ENCODE measurements at regions not wholly inside any gene's neighbourhood (a gene's known extent, or its start where the extent isn't known, plus 50 kb on each side); places are given as distances from the start of the nearest gene placed in this dataset.

GRCh38 chr18:45526114-45526841 is 89.0 kb upstream of the SLC14A2 start:
- H3K27ac ChIP-seq = no peak overlapping the region
- no peak for DNase-seq (ENCODE audit: low spot score in 2 of 2)
- no peaks in the 10 kb centered on the region for H3K27me3 ChIP-seq
- H3K4me3 ChIP-seq = no peak overlapping the region
- H3K9me3 ChIP-seq = no peaks in the 10 kb centered on the region
- H3K4me1 ChIP-seq = no peaks in the 10 kb centered on the region
- TF ChIP-seq POLR2AphosphoS5 (IDR thresholded peaks at IDR 0.05) = no peak
- TF ChIP-seq CTCF (IDR thresholded peaks at IDR 0.05) = no peak
- TF ChIP-seq POLR2A (IDR thresholded peaks at IDR 0.05) = no peak
- H3K36me3 ChIP-seq = no peaks in the 10 kb centered on the region
- intact Hi-C loops (cut with DNase I; ENCODE audit: low total_unique reads) = loop anchor here (1.0 kb wide), 1 partner anchor 12 kb away; no protein-coding TSS in a partner anchor

GRCh38 chr18:45527891-45528290 is 87.4 kb upstream of the SLC14A2 start:
- no peak overlapping the region for H3K4me3 ChIP-seq
- no peaks in the 10 kb centered on the region for H3K9me3 ChIP-seq
- no peak overlapping the region for H3K27ac ChIP-seq
- H3K4me1 ChIP-seq = no peaks in the 10 kb centered on the region
- TF ChIP-seq POLR2AphosphoS5 (IDR thresholded peaks at IDR 0.05) = no peak
- TF ChIP-seq POLR2A (IDR thresholded peaks at IDR 0.05) = no peak
- no peak for TF ChIP-seq CTCF (IDR thresholded peaks at IDR 0.05)
- intact Hi-C loops (cut with DNase I; ENCODE audit: low total_unique reads) = no loop called here
- DNase-seq (ENCODE audit: low spot score in 2 of 2) = no peak
- no peaks in the 10 kb centered on the region for H3K36me3 ChIP-seq
- no peaks in the 10 kb centered on the region for H3K27me3 ChIP-seq

GRCh38 chr18:45528712-45529336 is 86.5 kb upstream of the SLC14A2 start:
- no peaks in the 10 kb centered on the region for H3K36me3 ChIP-seq
- TF ChIP-seq POLR2AphosphoS5 (IDR thresholded peaks at IDR 0.05) = no peak
- TF ChIP-seq POLR2A (IDR thresholded peaks at IDR 0.05) = no peak
- no peak for TF ChIP-seq CTCF (IDR thresholded peaks at IDR 0.05)
- intact Hi-C loops (cut with DNase I; ENCODE audit: low total_unique reads) = no loop called here
- H3K9me3 ChIP-seq = no peaks in the 10 kb centered on the region
- DNase-seq (ENCODE audit: low spot score in 2 of 2) = no peak
- no peak overlapping the region for H3K4me3 ChIP-seq
- no peak overlapping the region for H3K27ac ChIP-seq
- H3K27me3 ChIP-seq = no peaks in the 10 kb centered on the region
- no peaks in the 10 kb centered on the region for H3K4me1 ChIP-seq

DNA sequence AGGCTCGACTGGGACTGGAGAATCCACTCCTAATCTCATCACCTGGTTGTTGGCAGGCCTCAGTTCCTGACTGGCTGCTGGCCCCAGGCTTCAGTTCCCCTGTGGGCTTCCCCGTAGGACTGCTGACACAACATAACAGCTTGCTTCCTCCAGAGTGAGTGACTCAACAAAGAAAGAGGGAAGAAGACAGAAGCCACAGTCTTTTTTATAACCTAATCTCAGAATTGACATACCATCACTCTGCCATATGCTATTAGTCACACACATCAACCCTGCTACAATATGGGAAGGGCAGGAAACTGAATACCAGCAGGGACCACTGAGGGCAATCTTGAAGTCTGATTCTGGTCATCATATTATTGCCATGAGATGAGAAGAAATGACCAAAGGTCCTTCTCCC is 76.8 kb upstream of the SLC14A2 start:
- Histone ChIP-seq H3K27ac (no peak overlapping the region), H3K27me3 (no peaks in the 10 kb centered on the region), H3K4me1 (no peaks in the 10 kb centered on the region), H3K4me3 (no peak overlapping the region), H3K36me3 (no peaks in the 10 kb centered on the region), H3K9me3 (no peaks in the 10 kb centered on the region)
- no peak for TF ChIP-seq POLR2A (IDR thresholded peaks at IDR 0.05)
- no peak for TF ChIP-seq POLR2AphosphoS5 (IDR thresholded peaks at IDR 0.05)
- no peak for TF ChIP-seq CTCF (IDR thresholded peaks at IDR 0.05)
- DNase-seq (ENCODE audit: low spot score in 2 of 2) = no peak
- intact Hi-C loops (cut with DNase I; ENCODE audit: low total_unique reads) = loop anchor here (1.0 kb wide), 1 partner anchor 12 kb away; no protein-coding TSS in a partner anchor

DNA sequence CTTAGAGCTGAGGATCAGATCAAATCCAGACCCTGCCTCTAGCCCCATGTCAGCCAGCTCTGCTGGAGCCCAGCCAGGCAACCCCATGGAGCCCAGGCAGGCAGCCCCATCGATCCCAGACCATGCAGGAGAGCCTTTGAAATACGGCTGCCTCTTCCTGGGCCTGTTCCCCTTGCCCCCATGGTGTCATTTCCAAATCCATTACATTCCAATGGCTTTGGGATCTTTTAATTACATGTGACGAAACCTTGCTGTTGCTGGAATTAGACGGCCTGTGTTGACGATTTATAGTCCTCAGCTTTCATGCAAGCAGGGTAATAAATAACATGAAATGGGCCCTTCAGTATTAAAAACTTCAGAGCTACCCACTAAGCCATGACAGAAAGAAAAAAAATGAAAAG is 75.8 kb upstream of the SLC14A2 start:
- no peak overlapping the region for H3K27ac ChIP-seq
- TF ChIP-seq POLR2AphosphoS5 (IDR thresholded peaks at IDR 0.05) (no peak), POLR2A (IDR thresholded peaks at IDR 0.05) (no peak), CTCF (IDR thresholded peaks at IDR 0.05) (no peak)
- no peak for DNase-seq (ENCODE audit: low spot score in 2 of 2)
- H3K4me1 ChIP-seq = no peaks in the 10 kb centered on the region
- no peak overlapping the region for H3K4me3 ChIP-seq
- H3K9me3 ChIP-seq = no peaks in the 10 kb centered on the region
- intact Hi-C loops (cut with DNase I; ENCODE audit: low total_unique reads) = no loop called here
- H3K36me3 ChIP-seq = no peaks in the 10 kb centered on the region
- H3K27me3 ChIP-seq = no peaks in the 10 kb centered on the region

All from breast epithelium (tissue), 4 donors.